ENCODE measurements at regions not wholly inside any gene's neighbourhood (a gene's known extent, or its start where the extent isn't known, plus 50 kb on each side); places are given as distances from the start of the nearest gene placed in this dataset.

GRCh38 chr5:2165203-2165602 lies 282.5 kb upstream of the IRX4 start:
- TF ChIP-seq CTCF (IDR thresholded peaks at IDR 0.05) (no peak), ZFX (IDR thresholded peaks at IDR 0.05; ENCODE audit: borderline replicate concordance) (no peak)

GRCh38 chr5:2164586-2164985 lies 281.9 kb upstream of the IRX4 start:
- TF ChIP-seq CTCF (IDR thresholded peaks at IDR 0.05) (no peak), ZFX (IDR thresholded peaks at IDR 0.05; ENCODE audit: borderline replicate concordance) (no peak)
- H3K27ac ChIP-seq, result no peak overlapping the region

More at GRCh38 chr5:2165203-2165602, 282.5 kb upstream of the IRX4 start:
- H3K27ac ChIP-seq, result no peak overlapping the region

- H3K27ac ChIP-seq, result no peak overlapping the region
- TF ChIP-seq CTCF (IDR thresholded peaks at IDR 0.05) (no peak), ZFX (IDR thresholded peaks at IDR 0.05; ENCODE audit: borderline replicate concordance) (no peak)
These were observed 281.3 kb upstream of the IRX4 start for GRCh38 chr5:2163940-2164490.

GRCh38 chr5:2163060-2163856 lies 280.5 kb upstream of the IRX4 start:
- TF ChIP-seq CTCF (IDR thresholded peaks at IDR 0.05) (no peak), ZFX (IDR thresholded peaks at IDR 0.05; ENCODE audit: borderline replicate concordance) (no peak)
- no peak overlapping the region for H3K27ac ChIP-seq

- H3K27ac ChIP-seq, result no peak overlapping the region
- TF ChIP-seq ZFX (IDR thresholded peaks at IDR 0.05; ENCODE audit: borderline replicate concordance) (no peak), CTCF (IDR thresholded peaks at IDR 0.05) (no peak)
These were observed 278.1 kb upstream of the IRX4 start for GRCh38 chr5:2160811-2161210.

GRCh38 chr5:2158767-2159166 lies 276.0 kb upstream of the IRX4 start:
- TF ChIP-seq ZFX (IDR thresholded peaks at IDR 0.05; ENCODE audit: borderline replicate concordance) (no peak), CTCF (IDR thresholded peaks at IDR 0.05) (no peak)

GRCh38 chr5:2158109-2158508 lies 275.4 kb upstream of the IRX4 start:
- TF ChIP-seq ZFX (IDR thresholded peaks at IDR 0.05; ENCODE audit: borderline replicate concordance), result no peak
- TF ChIP-seq CTCF (IDR thresholded peaks at IDR 0.05), result no peak
- no peak overlapping the region for H3K27ac ChIP-seq

More at GRCh38 chr5:2158767-2159166, 276.0 kb upstream of the IRX4 start:
- H3K27ac ChIP-seq, result no peak overlapping the region
